HG03378 (cell line): ENCODE measurements at regions not wholly inside any gene's neighbourhood (a gene's known extent, or its start where the extent isn't known, plus 50 kb on each side); places are given as distances from the start of the nearest gene placed in this dataset.

Experiments used
- ATAC-seq: cut with Tn5 transposase; IDR thresholded peaks from one replicate; pipeline ENCODE4 v1.9.1; 2021; ENCODE audit warnings: mild to moderate bottlenecking, moderate library complexity; ENCODE audit not compliant: unreplicated experiment

DNA sequence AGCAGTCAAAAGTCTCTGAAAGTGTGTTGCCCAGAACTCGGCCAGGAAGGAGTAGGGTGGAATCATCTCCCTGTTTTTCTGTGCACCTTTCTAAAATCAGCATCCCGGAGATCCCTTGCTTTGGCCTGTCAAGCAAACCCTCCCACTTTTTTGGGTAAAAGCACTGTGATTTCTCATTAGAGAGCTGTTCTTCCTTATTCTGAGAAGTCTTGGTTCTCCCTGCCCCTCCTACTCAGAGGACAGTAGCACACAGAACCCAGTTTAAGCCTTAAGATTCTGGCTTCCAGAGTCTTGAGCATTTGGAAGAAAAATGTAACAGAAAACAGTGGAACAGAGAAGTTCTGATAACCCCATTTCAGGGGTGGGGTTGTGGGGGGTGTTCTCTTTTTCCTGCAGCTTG, 52.6 kb upstream of the KATNAL1 start:
- ATAC-seq = no peak

DNA sequence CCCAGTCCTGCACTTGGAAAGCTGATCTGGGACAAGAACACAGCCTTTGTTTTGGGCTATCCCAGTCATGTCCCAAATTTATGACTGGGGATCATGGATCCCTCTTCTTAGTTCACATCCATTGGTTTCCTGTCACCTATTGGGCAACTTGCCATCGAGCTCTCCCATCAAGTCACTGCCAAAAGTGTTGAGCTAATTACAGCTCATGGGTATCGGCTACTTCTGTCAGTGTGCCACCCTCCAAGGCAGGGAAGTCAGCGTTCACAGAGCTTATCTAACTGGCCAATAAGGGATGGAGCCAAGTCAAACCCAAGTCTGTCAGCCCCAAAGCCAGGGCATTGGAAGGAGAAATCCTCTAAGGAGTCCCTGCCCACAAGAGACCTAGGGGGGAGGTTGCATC, 53.2 kb upstream of the KATNAL1 start:
- no peak for ATAC-seq

DNA sequence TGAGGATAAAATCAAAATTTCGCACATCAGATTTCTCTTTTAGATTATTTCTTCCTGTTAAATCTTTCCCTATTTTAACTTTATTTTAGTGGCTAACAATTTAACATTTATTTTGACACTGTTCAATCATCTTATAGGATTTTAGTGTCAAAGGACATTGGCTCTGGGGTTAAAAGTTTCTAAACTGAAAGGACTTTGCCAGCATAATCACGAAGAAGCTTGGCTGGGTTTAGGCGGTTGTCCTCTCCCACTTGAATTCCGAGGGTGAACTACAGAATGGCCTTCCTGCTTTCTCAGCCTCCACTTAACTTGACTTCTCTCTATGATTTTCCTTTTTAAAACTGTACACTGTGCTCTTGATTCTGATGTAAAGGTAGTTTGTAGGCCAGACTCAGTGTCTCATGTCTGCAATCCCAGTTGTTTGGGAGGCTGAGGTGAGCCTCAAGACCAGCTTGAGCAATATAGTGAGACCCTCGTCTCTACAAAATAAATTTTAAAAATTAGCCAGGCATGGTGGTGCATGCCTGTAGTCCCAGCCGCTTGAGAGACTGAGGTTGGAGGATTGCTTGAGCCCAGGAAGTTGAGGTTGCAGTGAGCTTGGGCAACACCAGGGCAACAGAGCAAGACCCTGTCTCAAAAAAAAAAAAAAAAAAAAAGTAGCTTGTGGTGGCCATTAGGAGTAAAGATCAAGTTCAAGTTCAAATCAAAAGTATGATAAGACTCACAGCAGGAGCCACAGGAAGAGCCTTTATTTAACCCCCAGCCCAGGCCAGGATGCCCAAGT, 54.8 kb upstream of the KATNAL1 start:
- no peak for ATAC-seq

DNA sequence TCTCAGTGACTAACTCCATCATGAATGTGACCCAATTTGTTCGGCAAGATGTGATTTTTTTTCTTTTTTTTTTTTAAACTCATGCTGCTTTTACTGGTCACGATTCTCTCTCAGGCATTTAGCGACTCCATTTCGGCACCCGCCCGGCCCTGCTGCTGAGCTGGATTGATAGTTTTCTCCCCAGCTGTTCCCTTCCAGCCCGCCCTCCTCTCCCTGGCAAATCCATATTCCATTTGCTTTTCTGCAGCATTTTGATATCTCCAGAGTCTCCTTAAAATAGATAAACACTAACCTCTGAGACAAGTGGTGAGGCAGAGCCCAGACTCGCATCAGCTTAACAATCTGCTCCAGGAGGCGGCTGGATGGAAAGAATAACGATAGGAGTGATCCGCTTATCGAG, 55.5 kb upstream of the KATNAL1 start:
- no peak for ATAC-seq

GRCh38 chr13:30363725-30364124, 56.4 kb upstream of the KATNAL1 start:
- ATAC-seq = no peak

GRCh38 chr13:30364133-30364532, 56.8 kb upstream of the KATNAL1 start:
- no peak for ATAC-seq

DNA sequence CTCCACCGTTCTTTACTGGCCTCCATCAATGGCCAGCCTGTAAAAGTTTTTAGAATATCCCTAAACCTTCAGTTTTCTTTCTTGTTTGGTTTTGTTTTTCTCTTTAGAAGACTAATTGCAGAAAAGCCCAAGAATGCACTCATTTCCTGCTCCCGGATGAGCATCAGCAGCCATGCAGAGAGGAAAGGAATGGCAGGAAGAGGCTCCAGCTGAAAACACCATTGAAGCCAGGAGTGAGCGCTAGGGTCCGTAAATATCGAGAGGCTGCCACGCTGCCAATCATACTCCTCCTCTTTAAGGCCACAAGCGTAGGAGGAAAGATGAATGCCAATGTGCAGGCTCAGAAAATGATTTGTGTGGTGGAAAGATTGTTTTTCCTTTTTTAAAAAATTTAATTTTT, 57.4 kb upstream of the UBE2L5 start:
- ATAC-seq = no peak

GRCh38 chr13:30366088-30366487, 56.2 kb upstream of the UBE2L5 start:
- ATAC-seq = no peak

- no peak for ATAC-seq
Measured at GRCh38 chr13:30367296-30367695, 55.0 kb upstream of the UBE2L5 start.

- ATAC-seq = no peak
Measured at GRCh38 chr13:30370146-30370545, 52.1 kb upstream of the UBE2L5 start.

DNA sequence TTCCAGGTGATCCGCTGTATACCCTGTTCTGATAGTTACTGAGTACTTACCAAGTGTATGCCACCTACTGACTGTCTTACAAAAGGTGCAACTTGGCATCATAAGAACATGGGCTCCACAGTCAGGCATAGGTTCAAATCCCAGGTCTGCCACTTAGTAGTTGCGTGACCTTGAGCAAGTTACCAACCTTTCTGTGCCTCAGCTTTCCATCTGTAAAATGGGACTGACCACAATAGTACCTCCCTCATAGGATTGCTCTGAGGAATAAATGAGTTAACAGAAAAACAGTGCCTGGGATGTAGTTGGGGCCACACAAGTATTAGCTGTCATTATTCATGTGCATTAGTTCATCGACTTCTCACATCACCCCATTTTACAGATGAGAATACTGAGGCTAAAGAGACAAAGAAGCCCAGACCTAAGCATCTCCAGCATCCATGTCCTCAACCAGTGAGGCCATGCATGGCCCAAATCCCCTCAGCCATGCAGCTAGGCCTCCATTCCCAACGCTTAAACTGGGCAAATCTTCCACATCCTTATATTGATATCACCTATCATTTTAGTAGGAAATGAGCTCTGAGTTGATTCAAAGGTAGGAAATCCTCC, 51.3 kb upstream of the UBE2L5 start:
- ATAC-seq = no peak

GRCh38 chr13:30371649-30372265, 50.5 kb upstream of the UBE2L5 start:
- peak; percentile 80 for ATAC-seq
